ENCODE measurements at regions not wholly inside any gene's neighbourhood (a gene's known extent, or its start where the extent isn't known, plus 50 kb on each side); places are given as distances from the start of the nearest gene placed in this dataset.

DNA sequence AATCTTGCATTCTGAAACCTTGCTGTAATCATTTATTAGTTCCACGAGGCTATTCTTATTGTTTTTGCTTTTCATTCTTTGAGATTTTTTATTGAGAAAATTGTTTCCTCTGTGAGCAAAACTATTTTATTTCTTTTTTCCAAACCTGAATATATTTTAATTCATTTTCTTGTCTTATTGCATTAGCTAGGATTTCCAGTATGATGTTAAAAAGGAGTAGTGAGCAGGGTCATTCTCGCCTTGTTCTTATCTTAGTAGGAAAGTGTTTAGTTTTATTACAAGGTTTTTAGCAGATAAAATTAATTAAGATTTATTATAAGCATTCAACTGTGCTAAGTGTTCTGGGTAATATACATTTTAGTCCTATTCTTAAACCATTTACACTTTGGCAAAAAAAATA, 214.6 kb upstream of the KLF6 start:
- DNase-seq: no peak

DNA sequence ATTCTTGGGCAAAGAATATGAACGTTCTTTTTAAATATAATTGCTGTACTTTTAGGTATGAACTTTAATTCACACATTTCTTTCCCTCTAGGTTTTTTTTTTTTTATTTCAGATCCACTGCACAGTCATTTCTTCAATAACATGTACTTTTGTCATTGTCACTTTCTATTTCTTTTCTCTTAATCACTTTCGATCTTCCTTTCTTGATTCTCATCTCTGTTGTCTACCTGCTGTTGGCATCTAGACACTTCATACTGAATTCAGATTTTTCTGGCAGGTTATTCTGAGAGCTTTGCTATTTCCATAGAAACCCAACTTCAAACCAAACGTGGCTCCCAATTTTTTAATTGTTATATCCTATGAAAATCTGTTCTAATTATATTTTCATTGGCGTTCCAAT, 211.7 kb upstream of the KLF6 start:
- no peak for DNase-seq

DNA sequence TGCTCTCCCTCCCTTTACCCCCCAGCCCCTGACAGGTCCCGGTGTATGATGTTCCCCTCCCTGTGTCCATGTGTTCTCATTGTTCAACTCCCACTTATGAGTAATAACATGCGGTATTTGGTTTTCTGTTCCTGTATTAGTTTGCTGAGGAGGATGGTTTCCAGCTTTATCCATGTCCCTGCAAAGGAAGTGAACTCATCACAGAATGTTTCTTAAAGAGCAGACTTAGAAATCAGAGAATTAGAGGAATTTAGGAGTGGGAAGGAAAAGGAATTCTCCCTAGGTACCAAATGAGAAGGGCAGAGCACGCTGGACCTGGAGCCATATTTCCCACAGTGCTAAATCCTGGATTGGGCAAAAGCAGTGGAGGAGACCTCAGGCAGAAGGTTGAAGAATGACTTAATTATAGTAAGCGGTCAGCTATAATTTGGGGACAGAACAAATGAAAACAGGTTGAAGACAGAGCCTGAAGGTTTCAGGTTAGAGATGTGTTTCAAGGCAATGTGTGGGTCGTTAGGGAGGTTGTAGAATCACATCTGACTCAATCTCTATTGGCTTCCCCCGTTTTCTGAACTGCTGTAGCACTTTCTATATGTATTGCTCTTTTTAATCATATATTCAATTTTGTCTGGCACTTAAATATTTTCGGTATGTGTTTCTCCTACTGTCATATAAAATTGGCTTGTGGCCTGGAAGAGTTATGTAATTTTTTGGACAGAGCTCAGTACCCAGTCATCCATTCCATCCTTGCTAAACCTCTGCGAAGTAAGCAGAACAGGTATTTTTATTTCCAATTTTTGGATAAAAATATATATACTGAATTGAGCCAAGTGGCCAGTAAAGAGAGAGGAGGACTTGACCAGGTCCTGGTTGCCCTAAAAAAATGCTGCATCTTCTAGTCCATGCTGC, 210.5 kb upstream of the KLF6 start:
- no peak for DNase-seq

DNA sequence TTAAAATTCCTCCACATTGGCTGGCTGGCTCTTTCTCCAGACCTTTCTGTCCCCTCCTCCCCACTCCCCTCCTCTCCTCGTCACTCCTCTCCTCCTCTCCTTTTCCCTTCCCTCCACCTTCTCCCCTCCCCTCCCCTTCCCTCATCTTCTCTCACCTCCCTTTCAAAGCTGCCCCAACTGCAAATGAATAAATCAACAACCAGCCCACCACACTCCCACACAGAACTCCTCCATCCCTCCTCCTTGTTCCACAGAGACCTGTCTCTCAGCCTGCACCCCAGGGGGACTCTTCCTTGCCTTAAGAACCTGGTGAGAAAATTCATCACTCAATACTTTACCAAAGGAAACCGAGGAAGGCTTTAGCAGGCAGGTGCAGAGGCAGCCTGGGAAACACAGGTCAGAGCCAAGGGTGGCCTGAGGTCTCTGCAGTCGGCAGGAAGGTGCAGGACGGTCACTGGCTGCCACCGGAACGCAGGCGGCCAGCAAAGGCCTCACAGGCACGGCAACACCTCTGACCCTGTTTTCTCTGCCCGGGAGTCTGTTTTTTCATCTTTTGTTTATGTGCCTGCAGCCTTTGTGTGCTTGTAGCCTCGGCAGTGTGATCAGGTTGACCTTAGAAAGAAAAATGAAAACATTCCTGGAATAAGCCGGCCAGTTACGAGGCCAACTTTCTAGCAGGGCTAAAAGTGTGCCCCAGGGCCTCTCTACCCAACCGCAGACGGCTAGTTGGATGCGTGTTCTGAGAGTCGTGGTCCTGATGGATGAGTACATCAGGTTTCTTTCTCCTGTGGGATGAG, 207.6 kb upstream of the KLF6 start:
- DNase-seq: no peak

DNA sequence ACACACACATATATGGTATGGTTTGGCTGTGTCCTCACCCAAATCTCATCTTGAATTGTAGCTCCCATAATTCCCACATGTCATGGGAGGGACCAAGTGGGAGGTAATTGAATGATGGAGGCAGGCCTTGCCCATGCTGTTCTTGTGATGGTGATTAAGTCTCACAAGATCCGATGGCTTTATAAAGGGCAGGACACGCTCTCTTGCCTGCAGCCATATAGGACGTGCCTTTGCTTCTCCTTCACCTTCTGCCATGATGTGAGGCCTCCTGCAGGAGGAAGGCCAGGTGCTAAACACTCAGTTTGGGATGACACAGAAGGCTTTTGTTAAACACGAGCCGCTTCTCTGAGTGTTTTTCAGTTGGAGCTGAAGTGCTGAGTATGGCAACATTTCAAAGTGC, 205.3 kb upstream of the KLF6 start:
- DNase-seq: no peak

DNA sequence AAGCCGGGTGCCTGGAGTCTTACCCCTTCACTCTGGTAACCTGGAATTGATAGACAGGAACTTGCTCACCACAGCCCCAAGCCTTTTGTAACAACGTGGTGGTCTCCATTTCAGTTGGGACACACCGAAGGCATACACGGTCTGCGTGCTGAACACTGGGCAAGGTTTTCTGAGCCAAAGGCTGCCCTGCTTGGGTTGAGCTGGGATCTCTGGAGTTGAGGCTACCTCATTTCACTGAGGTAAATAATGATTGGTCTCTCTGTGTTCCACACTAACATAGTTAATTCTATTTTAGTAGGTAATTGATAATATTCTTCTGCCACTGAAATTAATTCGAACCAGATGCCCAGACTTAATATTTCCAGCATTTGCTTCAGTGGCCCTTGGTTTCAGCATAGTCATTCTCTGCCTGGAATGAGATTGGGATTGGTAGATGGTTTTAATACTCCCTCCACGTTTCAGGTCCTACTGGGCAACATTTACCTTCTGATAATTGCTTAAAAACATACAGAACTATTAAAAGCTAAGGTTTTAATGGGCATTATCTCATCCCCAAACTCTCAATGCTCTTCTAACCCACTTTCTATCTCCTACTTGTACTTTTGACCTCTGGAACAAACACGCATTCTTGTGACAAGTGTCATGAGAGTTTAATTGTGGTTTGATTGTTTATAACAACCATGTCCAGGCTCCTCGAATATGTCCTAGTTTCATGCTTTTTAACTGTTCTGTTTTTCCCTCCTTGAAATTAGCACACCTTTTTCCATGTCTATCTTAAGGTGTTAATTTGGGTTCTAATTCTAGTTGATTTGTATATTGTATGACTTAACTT, 202.3 kb upstream of the KLF6 start:
- DNase-seq: no peak

DNA sequence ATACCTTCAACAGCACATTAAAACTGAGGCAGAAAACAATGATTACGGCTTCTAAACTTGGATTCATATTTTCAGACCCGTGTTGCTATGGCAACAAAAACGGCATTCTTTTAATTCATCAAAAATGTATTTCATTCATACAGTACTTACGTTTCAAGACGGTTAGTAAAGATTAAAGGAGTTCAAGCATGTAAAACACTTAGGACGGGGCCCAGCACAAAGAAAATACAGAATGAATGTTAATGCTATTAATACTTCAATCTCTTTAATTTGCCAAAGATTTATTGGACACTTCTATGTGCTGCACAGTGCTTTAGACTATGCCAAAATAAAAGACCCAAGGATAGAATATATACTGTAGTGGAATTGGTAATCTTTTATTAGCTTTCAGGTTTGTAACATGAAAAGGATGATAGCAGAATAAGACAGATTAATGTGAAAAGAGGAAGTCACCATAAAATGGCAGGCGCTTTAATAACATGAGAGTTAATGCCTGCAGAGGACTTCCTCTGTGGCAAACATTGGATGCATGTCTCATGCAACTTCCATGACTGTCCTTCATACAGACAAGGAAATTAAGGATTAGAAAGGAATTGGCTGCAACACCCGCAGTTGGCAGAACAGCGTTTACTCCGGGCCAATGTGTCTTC, 201.6 kb upstream of the KLF6 start:
- DNase-seq: no peak

DNA sequence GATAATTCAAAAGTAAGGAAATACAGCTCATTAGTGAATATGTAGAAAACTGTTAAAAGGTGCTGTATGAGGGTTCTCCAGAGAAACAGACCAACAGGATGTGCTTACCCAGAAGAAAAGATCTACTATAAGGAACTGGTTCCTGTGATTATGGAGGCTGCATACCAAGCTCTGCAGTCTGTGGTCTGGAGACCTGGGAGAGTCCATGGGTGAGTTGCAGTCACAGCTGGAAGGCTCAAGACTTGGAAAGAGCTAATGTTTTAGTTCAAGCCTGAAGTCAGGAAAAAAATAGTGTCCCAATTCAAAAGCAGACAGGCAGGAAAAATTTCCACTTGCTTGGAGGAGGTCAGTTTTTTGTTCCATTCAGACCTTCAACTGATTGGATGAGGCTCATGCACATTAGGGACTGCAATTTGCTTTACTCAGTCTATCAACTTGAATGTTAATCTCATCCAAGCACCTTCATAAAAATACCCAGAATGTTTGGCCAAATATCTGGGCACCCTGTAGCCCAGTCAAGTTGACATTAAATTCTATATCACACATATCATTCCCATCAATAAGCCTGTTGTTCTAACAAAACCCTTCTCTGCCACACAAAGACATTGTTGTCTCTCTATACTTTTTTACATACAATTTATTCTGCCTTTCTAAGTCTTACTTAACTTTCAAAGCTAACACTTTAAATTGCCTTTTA, 197.9 kb upstream of the KLF6 start:
- no peak for DNase-seq

DNA sequence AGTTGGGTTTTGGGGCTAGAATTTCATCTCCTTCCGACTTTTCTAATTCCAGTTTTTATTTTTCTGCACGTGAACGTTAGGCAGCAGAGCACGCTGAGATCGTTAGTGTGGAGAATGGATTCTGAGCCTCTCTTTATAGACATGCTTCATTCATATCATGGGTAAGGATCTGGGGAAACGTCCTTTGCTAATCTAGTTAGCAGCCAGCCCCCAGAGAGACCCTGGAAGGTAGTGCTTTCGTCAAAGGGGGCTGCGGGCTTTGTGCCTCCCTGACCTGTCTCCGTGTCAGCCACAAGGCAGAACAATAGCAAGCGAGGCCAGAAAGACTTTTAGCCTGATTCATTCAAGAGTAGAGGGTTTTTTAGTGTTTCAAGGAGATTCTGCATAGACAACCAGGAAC, 196.3 kb upstream of the KLF6 start:
- DNase-seq: no peak

DNA sequence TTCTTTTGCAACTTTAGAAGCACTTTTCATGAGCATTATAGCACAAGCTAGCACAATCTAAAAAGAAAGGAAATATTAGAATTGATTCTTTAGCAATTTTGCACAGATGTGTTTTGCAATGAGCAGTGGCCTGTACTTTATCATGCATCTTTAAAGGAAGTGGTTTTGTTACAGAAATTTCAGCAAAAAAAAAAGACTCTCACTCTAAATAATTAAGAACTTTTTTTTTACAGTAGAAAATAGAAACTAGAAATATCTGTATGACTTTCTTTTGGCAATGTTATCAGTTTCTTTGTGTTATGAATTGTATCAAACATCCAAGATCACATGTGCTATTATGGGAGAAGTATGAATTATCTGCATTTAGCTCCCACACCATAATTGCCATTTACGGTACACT, 195.7 kb upstream of the KLF6 start:
- no peak for DNase-seq

DNA sequence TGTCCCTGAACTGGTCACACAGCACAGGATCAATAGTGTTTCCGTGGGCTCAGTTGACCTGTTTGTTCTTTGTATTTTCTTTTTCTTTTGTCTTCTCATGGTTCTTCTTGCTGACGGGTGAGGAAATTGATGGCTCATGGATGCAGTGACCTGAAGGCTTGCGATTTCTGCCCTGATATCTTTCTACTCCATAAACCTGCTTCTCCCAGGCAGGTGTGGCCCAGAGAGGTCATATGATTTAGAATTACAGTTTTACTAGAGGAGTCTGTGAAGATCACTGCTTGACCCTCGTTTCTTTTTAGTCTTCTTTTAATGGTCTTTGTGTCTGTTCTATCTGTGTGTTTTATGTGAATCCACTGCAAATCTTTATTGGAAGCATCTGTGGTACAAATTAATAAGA, 195.1 kb upstream of the KLF6 start:
- DNase-seq: no peak

DNA sequence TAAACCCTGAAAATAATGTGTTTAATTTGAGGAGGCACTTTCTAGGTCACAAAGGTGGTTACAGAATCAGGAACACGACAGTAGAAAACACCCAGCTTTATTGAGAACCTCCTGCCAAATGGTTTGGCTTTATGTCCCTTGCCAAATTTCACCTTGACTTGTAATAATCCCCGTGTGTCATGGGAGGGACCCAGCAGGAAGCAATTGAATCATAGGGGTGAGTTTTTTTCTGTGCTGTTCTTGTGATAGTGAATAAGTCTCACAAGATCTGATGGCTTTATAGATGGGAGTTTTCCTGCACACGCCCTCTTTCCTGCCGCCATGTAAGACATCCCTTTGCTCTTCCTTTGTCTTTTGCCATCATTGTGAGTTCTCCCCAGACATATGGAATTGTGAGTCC, 193.8 kb upstream of the KLF6 start:
- no peak for DNase-seq

DNA sequence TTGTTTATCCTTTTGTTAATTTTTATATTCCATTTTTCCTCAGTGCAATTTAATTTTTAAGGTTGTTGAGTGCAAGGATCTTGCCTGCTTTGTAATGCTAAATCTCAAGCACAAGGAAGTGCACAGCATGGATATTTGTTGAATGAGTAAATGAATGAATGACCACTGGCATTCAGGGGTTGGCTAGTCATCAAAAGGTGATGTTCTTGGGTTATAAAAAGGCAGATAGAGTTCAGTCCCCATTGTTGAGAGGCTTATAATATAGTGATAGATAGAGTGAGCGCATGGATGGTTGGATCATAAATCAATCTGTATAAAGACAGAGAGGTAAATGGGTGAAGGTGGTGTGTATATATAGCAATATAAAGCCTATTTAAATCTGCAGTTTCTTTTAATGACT, 193.2 kb upstream of the KLF6 start:
- no peak for DNase-seq

DNA sequence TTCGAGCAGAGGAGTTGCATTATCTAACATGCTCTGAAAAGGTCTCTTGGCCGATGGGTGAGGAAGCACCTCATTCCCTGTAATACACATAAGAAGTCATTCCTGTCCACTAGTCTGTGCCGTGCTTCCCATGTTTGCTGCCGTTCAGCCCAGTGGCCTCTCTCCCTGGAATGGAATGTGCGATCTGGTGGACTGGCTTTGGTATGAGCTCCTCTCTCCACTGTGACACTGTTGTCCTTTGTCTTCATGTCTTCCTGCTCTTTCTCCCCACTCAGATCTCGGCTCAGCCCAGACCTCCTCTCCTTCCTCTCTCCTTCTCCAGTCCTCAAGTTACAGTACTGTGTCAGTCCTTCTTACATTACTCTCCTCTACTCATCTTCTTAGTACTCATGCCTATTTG, 192.8 kb upstream of the KLF6 start:
- DNase-seq: no peak

DNA sequence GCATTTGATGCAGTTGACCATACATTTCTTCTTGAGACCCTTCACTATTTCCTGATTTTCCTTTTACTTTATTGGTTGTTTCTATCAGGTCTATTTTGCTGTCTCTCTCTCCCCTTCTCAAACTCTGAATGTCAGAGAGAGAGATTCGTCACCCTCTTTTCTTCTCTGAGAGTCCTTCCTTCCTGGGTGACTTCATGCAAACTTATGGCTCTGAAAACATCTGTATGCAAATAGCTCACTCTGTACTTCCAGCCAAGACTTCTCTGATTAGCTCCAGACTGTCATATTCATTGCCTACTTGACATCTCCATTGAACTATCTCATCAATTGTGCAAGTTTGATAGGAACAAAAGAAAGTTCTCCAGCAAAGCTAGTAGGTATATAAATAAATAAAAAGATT, 191.7 kb upstream of the KLF6 start:
- DNase-seq: no peak

DNA sequence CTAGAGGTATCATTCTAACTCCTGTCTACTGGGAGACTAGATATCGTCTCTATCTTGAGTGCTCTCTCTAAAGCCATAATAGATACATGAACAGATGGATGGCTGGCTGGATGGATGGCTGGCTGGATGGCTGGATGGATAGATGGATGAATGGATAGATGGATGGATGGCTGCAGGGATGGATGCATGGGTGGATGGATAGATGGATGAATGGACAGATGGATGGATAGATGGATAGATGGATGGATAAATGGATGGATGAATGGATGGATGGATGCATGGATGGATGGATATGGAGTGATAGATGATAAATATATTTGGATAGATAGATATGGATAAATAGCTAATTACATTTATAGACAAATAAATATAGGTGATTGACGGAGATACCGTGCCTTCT, 191.2 kb upstream of the KLF6 start:
- DNase-seq: no peak

DNA sequence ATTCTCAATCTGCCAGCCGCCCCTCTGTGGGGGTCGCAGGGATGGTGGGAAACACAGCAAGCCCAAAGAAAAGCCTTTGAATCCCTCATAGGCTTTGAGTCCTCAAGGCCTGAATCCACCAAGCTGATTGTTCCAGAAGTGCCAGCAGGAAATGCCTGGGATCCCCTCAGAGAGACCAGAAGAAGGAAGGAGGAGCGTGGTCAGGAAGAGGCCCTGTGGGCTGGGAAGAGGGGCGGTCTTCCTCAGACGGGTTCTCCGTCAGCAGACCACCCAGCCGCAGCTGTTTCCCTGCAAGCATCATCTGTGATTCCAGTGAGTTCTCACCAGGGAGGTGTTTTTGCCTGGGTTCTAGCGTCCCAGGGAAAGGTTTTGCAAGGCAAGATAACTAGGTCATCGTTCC, 190.0 kb upstream of the KLF6 start:
- no peak for DNase-seq

DNA sequence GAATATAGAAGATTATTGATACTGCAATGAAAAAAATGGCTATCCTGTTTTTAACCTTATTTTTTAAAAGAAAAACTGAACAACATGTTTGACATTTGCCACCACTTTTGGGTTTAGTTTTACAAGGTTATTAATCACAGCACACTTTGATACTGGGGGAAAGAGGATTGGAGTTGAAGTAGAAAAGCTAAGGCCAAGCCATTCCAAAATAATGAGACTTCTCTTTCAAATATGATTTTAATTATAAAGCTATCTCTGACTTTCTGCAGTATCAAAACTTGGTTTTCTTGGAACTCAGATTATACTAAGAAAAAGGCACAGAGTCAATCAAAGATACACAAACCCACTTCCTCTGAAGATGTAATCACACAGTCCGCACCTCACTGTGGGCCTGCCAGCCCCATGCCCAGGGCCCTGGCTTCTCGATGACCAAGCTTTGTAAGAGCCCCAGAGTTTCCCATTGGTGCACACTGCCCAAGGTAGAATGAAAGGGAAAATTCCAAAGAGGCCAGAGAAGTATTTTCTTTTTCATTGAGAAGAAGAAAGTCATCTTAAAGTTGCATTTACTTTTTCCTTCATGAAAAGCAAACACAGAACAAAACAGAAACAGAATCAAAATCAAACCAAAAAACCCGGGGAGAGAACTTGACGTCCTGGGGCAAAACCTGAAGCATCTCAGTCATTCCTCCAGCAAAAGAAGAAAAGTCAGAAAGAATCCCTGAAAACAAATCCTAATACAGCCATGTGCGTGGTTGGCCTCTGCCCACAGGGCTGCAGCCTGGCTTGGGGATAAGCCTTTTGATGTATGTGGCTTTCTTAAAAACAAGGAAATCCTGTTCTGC, 187.7 kb upstream of the KLF6 start:
- DNase-seq: no peak

DNA sequence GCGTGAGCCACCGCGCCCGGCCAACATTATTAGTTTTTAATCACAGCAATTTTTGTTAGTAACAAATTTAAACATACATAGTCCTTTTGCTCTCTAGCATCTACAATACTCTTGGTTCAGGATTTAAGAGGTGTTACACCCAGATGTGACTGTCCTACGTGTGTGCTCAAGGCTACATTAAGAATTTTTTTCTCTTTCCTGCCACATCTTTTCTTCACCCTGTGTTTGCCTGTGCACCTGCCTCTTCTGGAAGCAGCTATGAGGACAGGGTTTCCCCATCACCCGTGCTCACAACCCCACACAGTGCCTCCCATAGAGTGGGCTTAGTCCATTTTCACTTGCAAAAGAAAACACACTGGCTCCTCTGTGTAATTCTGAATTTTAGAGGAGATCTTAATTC, 186.7 kb upstream of the KLF6 start:
- no peak for DNase-seq

DNA sequence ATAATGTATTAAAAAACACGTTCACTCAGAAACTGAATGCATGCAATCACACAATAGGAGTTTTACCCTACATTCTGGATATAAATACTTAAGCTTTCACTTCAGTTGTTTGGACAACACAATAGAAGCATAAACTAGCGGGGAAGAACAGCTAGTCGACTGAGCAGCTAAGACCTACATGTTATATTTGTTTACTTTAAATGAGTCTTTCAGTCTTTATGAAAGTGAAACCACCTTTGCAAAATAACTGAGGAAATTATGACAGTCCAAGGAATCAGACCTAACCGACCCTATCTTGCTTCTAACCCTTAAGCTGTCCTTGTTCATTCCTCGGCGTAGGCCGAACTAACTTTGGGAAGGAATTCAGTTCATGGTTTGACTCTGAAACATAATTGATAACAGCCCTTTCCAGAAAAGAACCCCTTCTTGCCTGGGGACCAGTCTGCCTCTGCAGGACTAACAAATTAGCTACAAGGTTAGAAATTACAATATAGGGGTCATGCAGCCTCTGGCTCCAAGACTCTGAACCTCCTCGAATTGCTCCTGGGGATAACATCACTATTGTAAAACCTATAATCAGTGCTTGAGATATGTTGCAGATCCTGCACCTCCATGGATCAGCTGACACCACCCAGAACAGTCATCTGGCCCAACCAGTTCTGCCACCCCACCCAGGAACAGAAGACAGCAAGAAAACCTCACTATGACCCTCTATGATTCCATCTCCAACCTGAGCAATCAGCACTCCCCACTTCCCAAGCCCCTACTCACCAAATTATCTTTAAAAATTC, 185.1 kb upstream of the KLF6 start:
- no peak for DNase-seq

DNA sequence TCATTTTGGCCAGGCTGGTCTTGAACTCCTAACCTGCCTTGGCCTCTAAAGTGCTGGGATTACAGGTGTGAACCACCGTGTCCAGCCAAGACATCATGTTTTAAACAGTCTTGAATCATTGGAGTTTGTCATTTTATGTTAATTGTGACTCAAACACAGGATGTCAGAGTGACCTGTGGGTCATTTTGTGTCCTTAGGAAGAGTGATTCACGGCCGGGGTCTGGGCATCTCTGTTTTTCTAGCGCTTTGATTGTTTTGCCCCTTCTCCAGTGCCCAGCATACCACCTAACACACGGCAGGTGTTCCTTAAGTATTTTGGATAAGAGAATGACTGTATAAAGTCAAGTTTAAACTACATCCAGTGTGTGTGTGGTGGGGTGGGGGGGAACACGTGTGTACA, 183.7 kb upstream of the KLF6 start:
- no peak for DNase-seq

Data from activated CD4-positive, alpha-beta T cell treated with anti-CD3 and anti-CD28 coated beads for 1 hour (primary cell).